NCI-H526 treated with DMSO at 0.1 percent for 48 hours (cell line): ENCODE measurements at regions not wholly inside any gene's neighbourhood (a gene's known extent, or its start where the extent isn't known, plus 50 kb on each side); places are given as distances from the start of the nearest gene placed in this dataset.

Experiments
- DNase-seq: peaks from one replicate; lab custom pipeline; 2025; lab: John Stamatoyannopoulos, UW

DNA sequence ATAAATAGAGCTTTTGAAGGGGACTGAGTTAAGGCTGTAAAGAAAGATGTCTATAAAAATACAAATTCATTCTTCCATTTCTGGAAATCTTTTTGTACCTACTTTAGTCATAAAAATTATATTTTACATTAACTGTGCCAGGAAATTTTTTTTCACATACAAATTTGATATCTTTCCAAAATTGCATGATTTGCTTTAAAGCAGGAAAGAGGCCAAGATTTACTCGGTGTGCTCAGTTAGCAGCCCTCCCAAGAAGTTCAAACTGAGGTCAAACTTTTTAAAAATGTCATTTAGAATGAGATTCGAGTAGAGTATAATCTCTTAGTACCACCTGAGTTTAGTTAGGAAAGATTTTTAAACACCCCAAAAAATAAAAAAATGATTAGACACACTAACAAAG lies 173.2 kb upstream of the GRIP1 start:
- no peak for DNase-seq

DNA sequence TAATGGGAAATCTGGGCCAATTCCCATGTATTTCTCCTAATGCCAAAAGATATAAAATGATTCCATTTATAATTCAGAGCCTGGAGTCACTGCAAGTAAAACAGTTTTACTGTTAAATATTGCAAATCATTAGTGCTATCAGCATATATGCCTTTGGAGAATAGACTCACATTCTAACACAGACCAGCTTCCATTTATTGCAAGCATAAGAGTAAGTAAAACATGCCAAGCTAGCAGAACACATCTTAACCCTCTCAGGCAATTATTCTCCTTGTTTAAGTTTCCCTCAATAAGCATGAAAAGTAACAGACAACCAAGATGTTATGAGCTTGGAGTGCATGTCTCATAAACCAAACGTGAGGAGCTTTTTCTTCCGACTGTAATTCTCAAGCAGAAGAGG lies 173.9 kb upstream of the GRIP1 start:
- no peak for DNase-seq

GRCh38 chr12:66859751-66860440 lies 181.0 kb upstream of the GRIP1 start:
- no peak for DNase-seq

GRCh38 chr12:66860752-66861750 lies 182.2 kb upstream of the GRIP1 start:
- peak; percentile 46 for DNase-seq

DNA sequence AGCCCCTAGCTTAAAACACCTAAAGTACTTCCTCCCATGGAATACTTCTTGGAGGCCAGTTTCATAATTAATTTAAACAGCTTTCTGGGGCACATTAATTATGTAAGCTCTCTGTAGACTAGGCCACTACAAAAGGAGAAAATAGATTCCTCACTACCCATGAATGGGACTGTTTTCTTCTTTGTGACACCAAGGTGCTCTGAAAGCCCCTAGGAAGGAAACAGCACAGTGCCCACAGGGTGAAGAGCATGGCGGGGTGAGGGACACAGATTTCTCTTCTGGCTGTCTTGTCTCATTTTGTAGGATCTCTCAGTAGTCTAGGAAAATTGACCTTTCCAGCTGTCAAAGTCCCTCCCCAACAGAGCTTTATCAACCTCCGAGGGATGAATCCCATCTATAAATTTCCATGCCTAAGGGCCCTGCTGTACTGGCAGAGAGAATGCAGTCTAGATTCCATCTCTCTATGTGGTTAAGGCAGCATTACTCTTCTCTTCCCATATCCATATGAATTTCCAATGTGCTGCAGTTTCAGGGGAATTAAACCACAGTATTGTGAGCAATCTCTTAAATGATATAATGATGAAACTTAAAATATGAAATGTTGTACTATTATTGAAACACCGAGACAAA lies 183.6 kb upstream of the GRIP1 start:
- DNase-seq = no peak

DNA sequence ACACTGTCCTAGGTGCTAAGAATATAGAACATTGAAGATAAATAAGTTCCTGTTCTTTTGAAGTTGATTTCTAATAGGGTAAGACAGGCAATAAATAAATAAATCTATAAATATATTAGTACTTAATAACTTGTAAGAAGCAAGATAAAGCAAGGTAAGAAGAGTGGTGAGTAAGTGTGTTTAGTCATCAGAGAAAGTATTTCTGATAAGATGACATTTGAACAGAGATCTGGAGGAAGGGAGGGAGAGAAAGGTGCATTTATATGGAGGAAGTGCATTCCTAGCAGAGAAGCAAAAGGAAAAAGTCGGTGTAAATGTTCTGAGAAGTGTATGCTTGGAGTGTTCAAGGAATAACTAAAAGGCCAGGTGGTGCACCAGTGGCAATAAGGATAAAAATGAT lies 184.4 kb upstream of the GRIP1 start:
- no peak for DNase-seq

GRCh38 chr12:66877925-66878324 lies 199.0 kb upstream of the GRIP1 start:
- DNase-seq = peak; percentile 19

- DNase-seq = peak; percentile 86
Observed at GRCh38 chr12:66879409-66879808, 200.5 kb upstream of the GRIP1 start.

- DNase-seq = no peak
Observed at GRCh38 chr12:66881386-66881785, 202.5 kb upstream of the GRIP1 start.

DNA sequence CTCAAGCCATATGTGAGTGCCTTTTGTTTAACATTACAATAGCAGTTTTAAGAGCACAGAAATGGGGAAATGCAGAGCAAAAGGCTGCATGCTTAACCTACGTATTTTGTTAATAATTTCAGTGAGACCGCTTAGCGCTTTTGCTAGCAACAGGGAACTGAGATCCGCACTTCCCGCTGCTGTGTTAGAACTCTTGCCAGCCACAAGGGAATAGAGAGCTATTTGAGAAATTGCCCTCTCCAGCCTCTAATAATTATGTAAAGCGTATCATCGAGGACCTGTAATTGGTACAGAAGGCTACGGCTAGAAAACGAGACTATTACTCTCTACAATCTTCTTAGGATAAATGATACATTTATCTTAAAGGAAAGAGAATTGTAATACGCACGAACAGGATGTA lies 205.2 kb upstream of the GRIP1 start:
- no peak for DNase-seq

DNA sequence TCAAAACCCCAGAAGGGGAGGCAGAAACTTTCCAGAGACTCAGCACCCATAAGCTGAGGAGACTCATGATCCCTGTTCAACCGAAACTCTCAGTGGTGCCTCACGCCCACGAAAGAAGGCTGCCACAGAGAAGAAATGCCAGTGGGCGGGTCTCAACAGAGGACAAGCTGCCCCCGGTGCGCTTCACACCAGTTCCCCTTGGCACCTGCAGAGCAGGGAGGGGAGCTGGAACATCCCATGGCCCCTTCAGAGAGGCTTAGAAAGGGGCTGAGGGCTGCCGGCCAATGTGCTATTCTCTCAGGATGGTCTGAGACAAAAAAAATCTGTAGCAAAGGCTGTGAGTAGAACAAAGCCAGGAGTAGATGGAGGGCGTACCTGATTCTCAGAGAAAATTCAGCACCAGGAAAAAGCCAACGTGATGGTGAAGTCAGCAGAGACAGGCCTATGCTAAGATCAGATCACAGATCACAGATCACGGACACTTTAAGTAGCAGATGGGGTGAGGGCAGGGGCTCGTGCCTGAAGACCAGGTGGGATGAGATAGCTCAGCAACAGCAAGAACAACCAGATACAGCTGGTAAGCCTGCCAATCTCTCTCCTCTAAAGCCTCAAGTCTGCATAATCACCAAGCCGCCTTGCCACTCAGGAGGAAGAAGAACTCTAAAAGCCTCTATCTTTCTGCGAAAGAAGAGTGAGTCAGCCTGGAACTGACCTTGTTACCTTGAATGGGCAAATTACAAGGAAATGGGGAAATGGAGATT lies 206.4 kb upstream of the GRIP1 start:
- no peak for DNase-seq

DNA sequence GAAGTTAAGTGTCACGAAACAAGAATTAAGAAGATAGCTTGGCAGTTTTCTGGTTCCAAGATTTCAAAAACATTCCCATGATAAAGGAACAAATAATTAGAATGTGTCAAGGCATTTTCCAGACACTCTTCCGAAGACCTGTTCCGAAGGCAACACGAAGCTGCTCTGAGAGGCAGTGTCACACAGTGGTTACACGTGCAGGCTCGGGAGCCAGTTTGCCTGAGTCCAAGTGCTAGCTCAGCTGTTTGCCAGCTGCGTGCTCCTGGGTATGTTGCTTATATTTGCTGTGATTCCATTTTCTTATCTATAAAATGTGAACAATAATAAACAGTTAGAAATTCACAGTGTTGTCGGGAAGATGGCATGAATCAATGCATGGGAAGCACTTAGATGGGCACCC lies 217.9 kb upstream of the GRIP1 start:
- DNase-seq = no peak

- no peak for DNase-seq
Observed at GRCh38 chr12:66898700-66899469, 220.0 kb upstream of the GRIP1 start.

- DNase-seq = no peak
Observed at GRCh38 chr12:66899588-66899987, 220.7 kb upstream of the GRIP1 start.

GRCh38 chr12:66900616-66901015 lies 221.7 kb upstream of the GRIP1 start:
- DNase-seq = no peak

DNA sequence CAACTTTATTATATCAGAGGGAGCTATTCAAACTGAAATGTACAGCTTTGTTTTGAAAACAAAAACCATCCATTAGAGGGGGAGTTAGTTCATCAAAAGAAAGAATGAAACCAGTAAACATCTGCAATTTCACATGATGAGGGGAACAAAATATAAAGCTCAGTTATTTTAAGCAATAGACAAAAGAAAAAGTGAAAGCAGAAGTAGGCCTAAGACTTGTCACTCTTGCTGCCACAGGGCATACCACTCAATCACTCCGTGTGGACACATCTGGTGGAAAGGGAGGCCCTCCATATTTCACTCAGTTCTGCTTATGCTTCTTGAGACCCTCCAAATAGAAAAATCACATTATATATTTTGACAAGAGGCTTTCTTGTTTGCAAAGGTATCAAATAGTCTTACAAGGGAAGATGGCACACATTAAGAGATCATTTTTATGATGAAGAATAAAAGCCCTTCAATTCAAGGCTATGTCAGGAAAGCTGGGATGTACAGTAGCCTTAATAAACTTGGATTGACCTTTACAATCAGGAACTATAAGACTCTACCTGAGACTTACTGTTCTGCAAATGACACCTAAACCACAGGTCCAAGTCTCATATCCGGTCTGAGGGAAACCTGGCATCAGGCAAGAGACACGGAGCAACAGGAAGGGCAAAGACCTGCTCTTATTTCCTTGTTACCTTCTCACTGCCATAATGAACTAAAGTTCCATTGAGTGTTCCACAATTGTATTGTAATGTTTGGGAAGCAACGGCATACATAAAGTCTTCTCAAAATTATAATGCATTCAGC lies 222.5 kb upstream of the GRIP1 start:
- DNase-seq = no peak

- no peak for DNase-seq
Observed at GRCh38 chr12:66902020-66902419, 223.1 kb upstream of the GRIP1 start.

DNA sequence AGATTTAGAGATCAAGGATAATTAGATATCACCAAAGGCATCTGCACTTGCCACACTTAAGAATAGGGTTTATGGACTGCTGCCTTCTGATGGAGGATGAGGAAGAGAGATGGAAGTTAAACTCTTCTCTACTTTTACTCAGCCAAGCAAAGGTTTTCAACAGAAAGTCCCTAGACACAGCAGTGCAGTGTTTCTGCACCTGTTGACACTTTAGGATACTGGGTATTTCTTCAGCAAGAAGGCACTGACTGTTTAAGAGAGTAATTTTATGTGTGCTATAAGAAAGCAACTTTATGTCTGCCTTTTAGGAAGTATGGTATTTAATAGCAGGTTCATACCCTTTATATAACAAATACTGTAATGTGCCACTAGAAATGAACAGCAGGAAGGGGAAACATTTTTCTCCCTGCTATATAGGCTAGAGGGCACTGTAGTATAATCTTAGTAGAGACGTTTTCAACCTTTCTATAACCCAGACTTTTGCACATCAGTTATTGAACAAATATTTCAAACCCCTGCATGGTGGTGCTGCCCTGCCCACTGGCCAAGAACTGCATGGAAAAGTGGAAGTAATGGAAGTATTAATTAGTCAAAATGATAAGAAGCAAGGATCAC lies 225.0 kb upstream of the GRIP1 start:
- no peak for DNase-seq

DNA sequence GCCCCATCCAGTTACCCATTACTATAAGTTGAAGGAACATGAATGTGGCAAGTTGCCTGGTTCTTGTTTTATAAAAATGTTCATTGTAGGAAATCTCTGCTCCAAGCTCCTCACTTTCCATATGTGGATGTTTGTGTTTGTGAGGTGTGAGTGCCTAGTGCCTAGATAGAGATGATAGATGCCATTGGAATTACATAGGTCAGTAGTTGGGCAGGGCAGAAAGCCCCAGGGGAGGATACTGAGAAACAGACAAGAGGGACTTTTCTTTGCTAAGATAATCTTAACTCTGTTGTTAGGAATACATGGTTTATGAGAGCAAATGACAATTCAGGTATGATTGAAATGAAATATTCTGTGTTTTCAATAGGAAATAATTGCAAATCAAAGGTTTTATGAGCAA lies 226.3 kb upstream of the GRIP1 start:
- DNase-seq = no peak

GRCh38 chr12:66910366-66910974 lies 231.6 kb upstream of the GRIP1 start:
- DNase-seq = no peak
